OCI-LY1 (cell line): ENCODE measurements at regions not wholly inside any gene's neighbourhood (a gene's known extent, or its start where the extent isn't known, plus 50 kb on each side); places are given as distances from the start of the nearest gene placed in this dataset.

Experiments
- EZH2 ChIP-seq: fragments of 200-600 bp; sonication (generic), shearing (Covaris generic); IDR thresholded peaks from 2 replicates; pipeline ENCODE4 v1.8.0; 2017; ENCODE audit warnings: borderline replicate concordance, mixed run types, mild to moderate bottlenecking, antibody characterized with exemption, low read length, moderate library complexity, mixed read lengths
- TF ChIP-seq, protein P1 (sequence below): fragments of 200-600 bp; sonication (generic), shearing (Covaris generic); IDR thresholded peaks from 2 replicates; pipeline ENCODE4 v1.5.1; 2017; ENCODE audit warnings: mild to moderate bottlenecking, antibody characterized with exemption, low read length, moderate library complexity, mixed read lengths

DNA sequence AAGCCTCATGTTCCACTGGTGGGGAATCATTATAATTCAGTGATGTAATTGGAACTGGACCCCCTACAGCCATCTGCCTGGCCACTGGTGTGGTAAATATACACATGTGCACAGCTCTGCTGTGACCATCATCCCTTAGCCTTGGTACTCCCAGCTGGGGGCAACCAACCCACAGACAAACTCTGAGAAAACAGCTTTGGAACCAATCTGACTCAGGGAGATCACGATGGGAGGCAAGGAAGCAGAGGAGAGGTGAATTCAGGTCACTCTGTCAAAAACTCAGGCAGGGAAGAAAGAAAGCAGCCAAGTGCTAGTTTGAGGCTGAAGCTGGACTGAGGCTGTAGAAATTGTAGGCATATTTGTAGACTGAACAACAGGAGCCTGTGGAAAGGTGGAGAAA lies 197.8 kb upstream of the GALNT2 start:
- no peak for TF ChIP-seq EZH2
- TF ChIP-seq, protein P1, sequence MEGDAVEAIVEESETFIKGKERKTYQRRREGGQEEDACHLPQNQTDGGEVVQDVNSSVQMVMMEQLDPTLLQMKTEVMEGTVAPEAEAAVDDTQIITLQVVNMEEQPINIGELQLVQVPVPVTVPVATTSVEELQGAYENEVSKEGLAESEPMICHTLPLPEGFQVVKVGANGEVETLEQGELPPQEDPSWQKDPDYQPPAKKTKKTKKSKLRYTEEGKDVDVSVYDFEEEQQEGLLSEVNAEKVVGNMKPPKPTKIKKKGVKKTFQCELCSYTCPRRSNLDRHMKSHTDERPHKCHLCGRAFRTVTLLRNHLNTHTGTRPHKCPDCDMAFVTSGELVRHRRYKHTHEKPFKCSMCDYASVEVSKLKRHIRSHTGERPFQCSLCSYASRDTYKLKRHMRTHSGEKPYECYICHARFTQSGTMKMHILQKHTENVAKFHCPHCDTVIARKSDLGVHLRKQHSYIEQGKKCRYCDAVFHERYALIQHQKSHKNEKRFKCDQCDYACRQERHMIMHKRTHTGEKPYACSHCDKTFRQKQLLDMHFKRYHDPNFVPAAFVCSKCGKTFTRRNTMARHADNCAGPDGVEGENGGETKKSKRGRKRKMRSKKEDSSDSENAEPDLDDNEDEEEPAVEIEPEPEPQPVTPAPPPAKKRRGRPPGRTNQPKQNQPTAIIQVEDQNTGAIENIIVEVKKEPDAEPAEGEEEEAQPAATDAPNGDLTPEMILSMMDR: no peak
